Cardiac muscle cell (in vitro differentiated cells and primary cell): ENCODE measurements at regions not wholly inside any gene's neighbourhood (a gene's known extent, or its start where the extent isn't known, plus 50 kb on each side); places are given as distances from the start of the nearest gene placed in this dataset.
A peak's percentile ranks its signal among the peaks of the same experiment; 100 is the strongest.

Experiments used
- DNase-seq, 2 donors: peaks; one replicate each; pipeline versions ENCODE4 v3.0.0 to v3.0.0-alpha.2; 2010 to 2017; ENCODE audit warnings: low read depth in 1 of 2, low spot score in 1 of 2
- H3K27ac ChIP-seq: fragments of 200-600 bp; sonication (generic); 2 replicates; pipeline ENCODE4 v1.5.1; 2016
- H3K27me3 ChIP-seq: fragments of 200-600 bp; sonication (generic); 2 replicates; pipeline ENCODE4 v1.6.0; 2016; ENCODE audit warnings: control low read depth
- H3K36me3 ChIP-seq: fragments of 200-600 bp; sonication (generic); 2 replicates; pipeline ENCODE4 v1.5.1; 2016; ENCODE audit warnings: control low read depth
- H3K4me1 ChIP-seq: fragments of 200-600 bp; sonication (generic); 2 replicates; pipeline ENCODE4 v1.8.1; 2017; ENCODE audit warnings: low read depth, mild to moderate bottlenecking, mixed run types
- H3K4me3 ChIP-seq: fragments of 200-600 bp; sonication (generic); 2 replicates; pipeline ENCODE4 v1.5.1; 2016; ENCODE audit warnings: mild to moderate bottlenecking
- H3K9me3 ChIP-seq: fragments of 200-600 bp; sonication (generic); 2 replicates; pipeline ENCODE4 v1.5.1; 2017; ENCODE audit warnings: low read depth, mild to moderate bottlenecking, control low read depth
- TF ChIP-seq, protein P1 (sequence below): IDR thresholded peaks from 2 replicates; pipeline ENCODE4 v1.5.1; 2012; ENCODE audit warnings: low read depth, mild to moderate bottlenecking, low read length

DNA sequence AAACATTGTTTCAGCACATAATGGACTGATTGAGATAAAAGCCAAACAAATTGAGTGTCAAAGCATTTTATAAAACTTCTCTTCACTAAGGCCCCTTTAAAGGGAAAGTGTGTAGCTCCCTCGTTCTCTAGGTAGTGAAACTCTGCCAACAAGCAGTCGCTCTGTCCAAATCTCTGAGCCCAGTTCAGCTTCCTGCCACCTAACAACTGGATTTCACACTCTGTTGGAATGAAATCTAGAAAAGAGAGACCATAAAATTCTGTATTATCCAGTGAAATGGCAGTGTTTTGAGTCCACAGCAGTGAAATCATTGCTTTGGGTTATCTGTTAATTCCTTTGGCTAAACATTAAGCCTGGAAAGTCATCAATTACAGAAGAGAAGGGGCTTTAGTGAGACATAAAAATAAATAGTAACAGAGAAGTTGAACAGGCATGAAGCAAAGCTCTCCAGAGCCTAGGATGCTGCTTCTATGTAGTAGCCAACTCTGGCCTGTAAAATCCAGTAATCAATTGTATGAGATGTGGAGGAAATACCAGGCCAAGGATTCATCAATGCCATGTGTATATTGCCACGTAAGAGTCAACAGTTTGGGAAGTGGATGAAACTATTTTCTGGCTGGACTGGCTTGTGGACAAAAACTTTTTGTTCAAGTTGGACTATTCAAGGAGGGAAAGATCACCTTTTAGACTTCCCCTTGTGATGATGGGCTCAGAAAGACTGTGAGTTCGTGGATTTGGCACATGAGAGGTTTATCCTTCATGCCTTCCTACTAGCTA, 122.5 kb downstream of the WIF1 start:
- peaks cover 20% of the 10 kb centered on the region for H3K4me1 ChIP-seq
- peak overlapping the region; percentile 8 for H3K27ac ChIP-seq
- no peaks in the 10 kb centered on the region for H3K36me3 ChIP-seq
- H3K27me3 ChIP-seq = no peaks in the 10 kb centered on the region
- TF ChIP-seq, protein P1, sequence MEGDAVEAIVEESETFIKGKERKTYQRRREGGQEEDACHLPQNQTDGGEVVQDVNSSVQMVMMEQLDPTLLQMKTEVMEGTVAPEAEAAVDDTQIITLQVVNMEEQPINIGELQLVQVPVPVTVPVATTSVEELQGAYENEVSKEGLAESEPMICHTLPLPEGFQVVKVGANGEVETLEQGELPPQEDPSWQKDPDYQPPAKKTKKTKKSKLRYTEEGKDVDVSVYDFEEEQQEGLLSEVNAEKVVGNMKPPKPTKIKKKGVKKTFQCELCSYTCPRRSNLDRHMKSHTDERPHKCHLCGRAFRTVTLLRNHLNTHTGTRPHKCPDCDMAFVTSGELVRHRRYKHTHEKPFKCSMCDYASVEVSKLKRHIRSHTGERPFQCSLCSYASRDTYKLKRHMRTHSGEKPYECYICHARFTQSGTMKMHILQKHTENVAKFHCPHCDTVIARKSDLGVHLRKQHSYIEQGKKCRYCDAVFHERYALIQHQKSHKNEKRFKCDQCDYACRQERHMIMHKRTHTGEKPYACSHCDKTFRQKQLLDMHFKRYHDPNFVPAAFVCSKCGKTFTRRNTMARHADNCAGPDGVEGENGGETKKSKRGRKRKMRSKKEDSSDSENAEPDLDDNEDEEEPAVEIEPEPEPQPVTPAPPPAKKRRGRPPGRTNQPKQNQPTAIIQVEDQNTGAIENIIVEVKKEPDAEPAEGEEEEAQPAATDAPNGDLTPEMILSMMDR = no peak
- peak; percentile 5 to 12 for DNase-seq
- no peaks in the 10 kb centered on the region for H3K9me3 ChIP-seq
- no peak overlapping the region for H3K4me3 ChIP-seq

DNA sequence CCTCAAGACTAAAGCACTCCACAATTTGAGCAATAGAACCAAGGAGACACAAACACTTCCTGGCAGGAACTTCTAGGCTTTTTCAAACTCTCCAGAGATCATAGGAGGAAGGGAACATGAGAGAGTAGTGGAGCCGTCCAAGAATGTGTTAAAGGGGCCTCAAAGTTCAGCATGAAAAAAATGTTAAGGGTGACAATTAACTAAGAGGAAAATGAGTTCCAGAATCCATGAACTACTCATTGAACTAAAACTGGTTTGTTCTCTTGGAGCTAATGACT, 122.0 kb downstream of the WIF1 start:
- Histone ChIP-seq H3K4me1 (peaks cover 20% of the 10 kb centered on the region), H3K27me3 (no peaks in the 10 kb centered on the region), H3K27ac (no peak overlapping the region), H3K9me3 (no peaks in the 10 kb centered on the region), H3K4me3 (no peak overlapping the region), H3K36me3 (no peaks in the 10 kb centered on the region)
- TF ChIP-seq, protein P1 = no peak
- no peak for DNase-seq
